Stimulated activated CD8-positive, alpha-beta memory T cell treated with anti-CD3 and anti-CD28 coated beads, Interleukin-7, amount 100 ng/mL, for 1 hour (primary cell): ENCODE measurements at regions not wholly inside any gene's neighbourhood (a gene's known extent, or its start where the extent isn't known, plus 50 kb on each side); places are given as distances from the start of the nearest gene placed in this dataset.
"Not testable (repeated sequence)": the region's sequence is repeated elsewhere in the genome, so short reads cannot be mapped to it uniquely, and the experiment has no call there.

ENCODE experiments used
- DNase-seq, 2 donors: peaks; one replicate each; pipeline ENCODE4 v3.0.0-alpha.2; 2020; ENCODE audit warnings: low read depth in 2 of 2

GRCh38 chr9:63812822-63813221 is 1472.2 kb downstream of the FOXD4L5 start:
- not testable (repeated sequence) for DNase-seq

GRCh38 chr9:63804205-63804604 is 1480.8 kb downstream of the FOXD4L5 start:
- not testable (repeated sequence) for DNase-seq

GRCh38 chr9:63794081-63794685 is 1490.8 kb downstream of the FOXD4L5 start:
- not testable (repeated sequence) for DNase-seq

- DNase-seq, result not testable (repeated sequence)
Measured at GRCh38 chr9:63787454-63787853, 1497.6 kb downstream of the FOXD4L5 start.

GRCh38 chr9:63785059-63785458 is 1500.0 kb downstream of the FOXD4L5 start:
- DNase-seq, result not testable (repeated sequence)

GRCh38 chr9:63784421-63784820 is 1500.6 kb downstream of the FOXD4L5 start:
- not testable (repeated sequence) for DNase-seq

GRCh38 chr9:63781817-63782439 is 1503.1 kb downstream of the FOXD4L5 start:
- DNase-seq, result not testable (repeated sequence)

GRCh38 chr9:63781390-63781789 is 1503.6 kb downstream of the FOXD4L5 start:
- not testable (repeated sequence) for DNase-seq

GRCh38 chr9:63776220-63776619 is 1508.8 kb downstream of the FOXD4L5 start:
- DNase-seq, result not testable (repeated sequence)

- DNase-seq, result not testable (repeated sequence)
Measured at GRCh38 chr9:63775092-63775426, 1510.0 kb downstream of the FOXD4L5 start.

- not testable (repeated sequence) for DNase-seq
Measured at GRCh38 chr9:63774369-63775091, 1510.5 kb downstream of the FOXD4L5 start.

GRCh38 chr9:63762230-63762629 is 1522.8 kb downstream of the FOXD4L5 start:
- not testable (repeated sequence) for DNase-seq

GRCh38 chr9:63729021-63729420 is 1556.0 kb downstream of the FOXD4L5 start:
- DNase-seq, result not testable (repeated sequence)

GRCh38 chr9:63728287-63728686 is 1556.7 kb downstream of the FOXD4L5 start:
- DNase-seq, result no peak

GRCh38 chr9:63708285-63708684 is 1576.7 kb downstream of the FOXD4L5 start:
- DNase-seq, result not testable (repeated sequence)

- DNase-seq, result not testable (repeated sequence)
Measured at GRCh38 chr9:63704456-63704855, 1580.6 kb downstream of the FOXD4L5 start.

- not testable (repeated sequence) for DNase-seq
Measured at GRCh38 chr9:63703670-63704069, 1581.3 kb downstream of the FOXD4L5 start.

- not testable (repeated sequence) for DNase-seq
Measured at GRCh38 chr9:63703138-63703665, 1581.8 kb downstream of the FOXD4L5 start.
